Thoracic aorta (tissue), 2 donors: ENCODE measurements at regions not wholly inside any gene's neighbourhood (a gene's known extent, or its start where the extent isn't known, plus 50 kb on each side); places are given as distances from the start of the nearest gene placed in this dataset.

ENCODE experiments used
- ATAC-seq: fragments of 150-250 bp; one replicate; pipeline ENCODE4 v1.8.0; 2017; ENCODE audit warnings: low read depth; ENCODE audit not compliant: insufficient number of reproducible peaks, low FRiP score
- DNase-seq: peaks from one replicate; pipeline ENCODE4 v3.0.0-alpha.2; 2020; ENCODE audit warnings: low spot score
- H3K27ac ChIP-seq, 2 donors: fragments of 200-600 bp; sonication (generic); 1 replicate in 1 of 2; 2 replicates in 1 of 2; pipeline ENCODE4 v1.5.1; 2016; ENCODE audit warnings: mild to moderate bottlenecking in 2 of 2, moderate library complexity in 2 of 2
- H3K27me3 ChIP-seq: fragments of 200-600 bp; sonication (generic); replicated peaks from 2 replicates; pipeline ENCODE4 v1.6.0; 2016; ENCODE audit warnings: mild to moderate bottlenecking; ENCODE audit not compliant: insufficient read depth
- H3K36me3 ChIP-seq: fragments of 200-600 bp; sonication (generic); one replicate; pipeline ENCODE4 v1.5.1; 2016
- H3K4me1 ChIP-seq, 2 donors: fragments of 200-600 bp; sonication (generic); 1 replicate in 1 of 2; 2 replicates in 1 of 2; pipeline versions ENCODE4 v1.5.1 to v1.6.0; 2016; ENCODE audit warnings: low read depth in 2 of 2, mild to moderate bottlenecking in 1 of 2; ENCODE audit not compliant: control insufficient read depth in 1 of 2
- H3K4me3 ChIP-seq: fragments of 200-600 bp; sonication (generic); 2 replicates; pipeline ENCODE4 v1.5.1; 2016; ENCODE audit warnings: mild to moderate bottlenecking
- H3K9me3 ChIP-seq: fragments of 200-600 bp; sonication (generic); 2 replicates; pipeline ENCODE4 v1.5.1; 2016
- TF ChIP-seq, protein P1 (sequence below): fragments of 200-600 bp; sonication (generic); IDR thresholded peaks from one replicate; pipeline ENCODE4 v1.5.1; 2019; ENCODE audit warnings: antibody characterized with exemption

DNA sequence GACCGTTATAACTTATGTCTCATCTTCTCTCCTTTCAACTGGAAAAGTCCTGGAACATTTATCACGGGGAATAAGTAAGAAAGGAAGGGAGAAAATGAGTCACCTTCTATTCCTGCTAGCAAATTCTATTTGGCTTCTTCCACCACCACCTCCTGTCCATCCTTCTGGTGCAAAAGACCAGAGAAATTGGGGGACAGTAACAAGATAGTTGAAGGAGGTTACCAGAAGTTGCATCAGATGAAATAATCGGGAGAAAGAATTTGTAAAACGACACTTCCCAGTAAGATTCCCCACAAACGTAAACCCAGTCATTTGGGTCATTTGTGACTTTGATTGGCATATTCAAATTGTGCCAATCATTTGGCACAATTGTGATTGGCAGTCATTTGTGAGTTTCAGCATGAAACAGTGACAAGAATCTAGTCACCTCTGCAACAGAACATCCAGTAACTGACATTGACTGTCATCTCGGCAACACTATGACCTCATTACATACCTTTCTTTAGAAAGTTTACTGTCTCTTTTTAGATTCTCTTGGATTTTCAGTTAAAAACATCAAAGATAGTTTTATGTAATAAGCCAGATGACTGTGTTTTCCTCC lies 51.3 kb upstream of the PIK3CG start:
- no peaks in the 10 kb centered on the region for H3K9me3 ChIP-seq
- TF ChIP-seq, protein P1, sequence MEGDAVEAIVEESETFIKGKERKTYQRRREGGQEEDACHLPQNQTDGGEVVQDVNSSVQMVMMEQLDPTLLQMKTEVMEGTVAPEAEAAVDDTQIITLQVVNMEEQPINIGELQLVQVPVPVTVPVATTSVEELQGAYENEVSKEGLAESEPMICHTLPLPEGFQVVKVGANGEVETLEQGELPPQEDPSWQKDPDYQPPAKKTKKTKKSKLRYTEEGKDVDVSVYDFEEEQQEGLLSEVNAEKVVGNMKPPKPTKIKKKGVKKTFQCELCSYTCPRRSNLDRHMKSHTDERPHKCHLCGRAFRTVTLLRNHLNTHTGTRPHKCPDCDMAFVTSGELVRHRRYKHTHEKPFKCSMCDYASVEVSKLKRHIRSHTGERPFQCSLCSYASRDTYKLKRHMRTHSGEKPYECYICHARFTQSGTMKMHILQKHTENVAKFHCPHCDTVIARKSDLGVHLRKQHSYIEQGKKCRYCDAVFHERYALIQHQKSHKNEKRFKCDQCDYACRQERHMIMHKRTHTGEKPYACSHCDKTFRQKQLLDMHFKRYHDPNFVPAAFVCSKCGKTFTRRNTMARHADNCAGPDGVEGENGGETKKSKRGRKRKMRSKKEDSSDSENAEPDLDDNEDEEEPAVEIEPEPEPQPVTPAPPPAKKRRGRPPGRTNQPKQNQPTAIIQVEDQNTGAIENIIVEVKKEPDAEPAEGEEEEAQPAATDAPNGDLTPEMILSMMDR: no peak
- H3K36me3 ChIP-seq: no peaks in the 10 kb centered on the region
- H3K27ac ChIP-seq: no peak overlapping the region
- no peaks in the 10 kb centered on the region for H3K27me3 ChIP-seq
- no peak for DNase-seq
- no peak for ATAC-seq
- no peaks in the 10 kb centered on the region for H3K4me1 ChIP-seq
- no peak overlapping the region for H3K4me3 ChIP-seq

DNA sequence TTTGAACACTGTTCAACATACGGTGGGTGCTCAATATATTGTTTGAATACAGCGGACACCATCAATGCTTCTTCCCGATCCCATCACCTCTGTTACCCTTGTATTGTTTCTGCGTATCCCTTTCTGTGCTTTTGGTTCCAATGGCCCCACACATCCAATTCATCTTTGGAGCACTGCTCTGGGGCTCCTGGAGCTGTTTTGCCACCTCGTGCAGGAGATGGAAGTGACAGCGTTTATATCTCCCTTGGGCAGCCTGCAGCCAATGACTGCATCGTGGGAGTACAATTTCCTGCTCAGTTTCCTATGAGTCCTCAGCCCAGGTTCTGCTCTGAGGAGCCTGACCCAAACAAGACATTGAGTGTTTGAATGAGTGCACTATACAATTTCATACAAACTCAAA lies 50.2 kb upstream of the PIK3CG start:
- no peak for ATAC-seq
- Histone ChIP-seq H3K4me3 (no peak overlapping the region), H3K36me3 (no peaks in the 10 kb centered on the region), H3K9me3 (no peaks in the 10 kb centered on the region), H3K4me1 (no peaks in the 10 kb centered on the region), H3K27ac (no peak overlapping the region), H3K27me3 (no peaks in the 10 kb centered on the region)
- TF ChIP-seq, protein P1: no peak
- no peak for DNase-seq
